ENCODE measurements at regions not wholly inside any gene's neighbourhood (a gene's known extent, or its start where the extent isn't known, plus 50 kb on each side); places are given as distances from the start of the nearest gene placed in this dataset.

DNA sequence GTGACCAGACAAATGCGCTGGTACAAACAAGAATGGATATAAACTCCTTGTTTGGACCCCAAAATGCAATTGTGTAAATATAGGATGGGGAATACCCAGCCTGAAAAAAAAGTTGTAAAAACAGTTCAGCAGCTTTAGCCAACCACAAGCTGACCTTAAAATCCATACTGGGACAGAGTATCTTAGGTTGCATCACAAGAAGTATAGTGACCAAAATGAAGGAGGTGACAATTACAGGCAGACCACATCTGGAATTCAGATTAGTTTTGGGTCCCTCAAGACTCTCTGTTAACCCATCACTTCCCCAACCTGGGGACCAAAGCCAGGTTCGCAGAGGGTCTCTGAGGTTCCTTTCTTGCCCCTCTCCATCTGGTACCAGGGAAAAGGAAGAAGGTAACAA lies 115.9 kb upstream of the PRR20G start:
- DNase-seq (ENCODE audit: low spot score): no peak
- no peak overlapping the region for H3K4me3 Mint-ChIP-seq (ENCODE audit: low read depth)
- no peaks in the 10 kb centered on the region for H3K9me3 Mint-ChIP-seq
- peaks cover 2% of the 10 kb centered on the region for H3K27me3 Mint-ChIP-seq (ENCODE audit: low read depth)
- no peaks in the 10 kb centered on the region for H3K36me3 Mint-ChIP-seq (ENCODE audit: low read depth)
- no peak overlapping the region for H3K27ac Mint-ChIP-seq
- H3K4me1 Mint-ChIP-seq (ENCODE audit: low read depth): no peaks in the 10 kb centered on the region
- intact Hi-C loops (cut with micrococcal nuclease): no loop called here

DNA sequence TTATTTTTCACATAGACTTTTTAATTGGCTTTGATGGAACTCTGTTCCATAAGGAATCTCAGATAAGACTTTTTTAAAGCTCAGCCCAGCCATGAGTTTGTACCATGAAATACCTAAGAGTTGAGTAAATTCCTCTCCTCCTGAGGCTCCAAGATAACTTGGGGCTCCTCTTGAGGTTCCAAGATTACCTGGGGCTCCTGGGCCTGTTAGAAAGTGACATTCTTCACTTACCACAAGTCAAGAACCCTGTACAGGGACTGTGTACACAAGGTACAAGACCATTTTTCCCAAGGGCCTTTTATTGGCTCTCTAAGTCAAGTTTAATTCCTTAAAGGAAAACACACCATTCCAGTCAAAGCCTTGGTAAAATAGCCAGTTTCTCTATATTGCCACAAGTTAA lies 111.3 kb upstream of the PRR20G start:
- intact Hi-C loops (cut with micrococcal nuclease): no loop called here

DNA sequence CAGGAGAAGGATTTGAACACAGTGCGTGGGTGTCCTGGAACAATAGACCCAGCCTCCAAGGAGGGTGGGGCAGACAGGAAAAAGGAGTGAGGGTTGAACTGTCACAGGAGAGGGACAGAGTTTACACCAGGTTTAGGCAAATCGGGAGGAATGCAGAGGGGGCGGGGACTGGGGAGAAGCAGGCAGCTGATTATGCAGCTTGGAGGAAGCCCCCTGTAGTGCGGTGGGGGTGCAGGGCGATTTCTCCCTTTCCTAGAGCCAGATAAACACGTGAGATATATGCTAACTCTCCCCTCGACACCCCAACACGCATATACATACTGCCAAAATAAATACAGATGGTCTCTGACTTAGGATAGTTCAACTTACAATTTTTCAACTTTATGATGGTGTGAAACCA lies 108.6 kb upstream of the PRR20G start:
- H3K9me3 Mint-ChIP-seq: no peaks in the 10 kb centered on the region
- intact Hi-C loops (cut with micrococcal nuclease): no loop called here
- DNase-seq (ENCODE audit: low spot score): no peak
- H3K27ac Mint-ChIP-seq: no peak overlapping the region
- no peaks in the 10 kb centered on the region for H3K4me1 Mint-ChIP-seq (ENCODE audit: low read depth)
- no peaks in the 10 kb centered on the region for H3K36me3 Mint-ChIP-seq (ENCODE audit: low read depth)
- H3K27me3 Mint-ChIP-seq (ENCODE audit: low read depth): peaks cover 6% of the 10 kb centered on the region
- H3K4me3 Mint-ChIP-seq (ENCODE audit: low read depth): no peak overlapping the region

More for the DNA sequence above, 111.3 kb upstream of the PRR20G start:
- peaks cover 6% of the 10 kb centered on the region for H3K27me3 Mint-ChIP-seq (ENCODE audit: low read depth)
- H3K4me1 Mint-ChIP-seq (ENCODE audit: low read depth): no peaks in the 10 kb centered on the region
- H3K9me3 Mint-ChIP-seq: no peaks in the 10 kb centered on the region
- DNase-seq (ENCODE audit: low spot score): no peak
- H3K27ac Mint-ChIP-seq: no peak overlapping the region
- H3K36me3 Mint-ChIP-seq (ENCODE audit: low read depth): no peaks in the 10 kb centered on the region
- no peak overlapping the region for H3K4me3 Mint-ChIP-seq (ENCODE audit: low read depth)

DNA sequence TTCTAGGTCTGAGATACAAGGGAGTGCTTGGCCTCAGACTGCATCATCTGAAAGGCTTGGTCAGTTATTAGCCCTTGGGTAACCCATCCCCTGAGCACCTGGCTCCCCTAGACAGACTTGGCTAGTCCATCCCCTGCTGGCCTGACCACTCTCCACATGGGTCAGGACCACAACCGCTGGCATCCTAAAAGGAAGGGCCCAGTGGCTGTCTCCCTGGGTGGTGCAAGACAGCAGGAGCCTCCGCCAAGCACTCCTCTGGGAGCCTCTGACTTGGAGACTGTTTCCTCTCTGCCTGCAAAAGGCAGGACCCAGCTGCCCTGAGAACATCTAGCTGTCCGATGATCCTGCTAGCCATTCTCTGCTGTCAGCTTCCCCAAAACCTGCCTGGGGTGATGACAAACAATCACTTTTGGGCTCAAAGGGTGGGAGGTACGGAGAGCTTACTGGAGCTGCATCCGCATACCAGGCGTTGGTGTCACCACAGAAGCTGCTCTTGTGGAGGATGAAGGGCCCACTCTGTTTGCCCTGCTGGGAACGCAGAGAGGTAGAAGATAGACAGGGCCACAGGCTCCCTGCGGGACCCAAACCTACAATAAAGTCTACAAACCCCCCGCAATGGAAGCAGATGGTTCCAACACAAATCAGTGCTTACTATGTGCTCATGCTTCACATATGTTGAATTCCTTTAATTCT lies 108.0 kb upstream of the PRR20G start:
- DNase-seq (ENCODE audit: low spot score): no peak
- no peaks in the 10 kb centered on the region for H3K4me1 Mint-ChIP-seq (ENCODE audit: low read depth)
- peaks cover 5% of the 10 kb centered on the region for H3K27me3 Mint-ChIP-seq (ENCODE audit: low read depth)
- H3K27ac Mint-ChIP-seq: no peak overlapping the region
- H3K4me3 Mint-ChIP-seq (ENCODE audit: low read depth): no peak overlapping the region
- H3K9me3 Mint-ChIP-seq: no peaks in the 10 kb centered on the region
- no peaks in the 10 kb centered on the region for H3K36me3 Mint-ChIP-seq (ENCODE audit: low read depth)
- intact Hi-C loops (cut with micrococcal nuclease): no loop called here

DNA sequence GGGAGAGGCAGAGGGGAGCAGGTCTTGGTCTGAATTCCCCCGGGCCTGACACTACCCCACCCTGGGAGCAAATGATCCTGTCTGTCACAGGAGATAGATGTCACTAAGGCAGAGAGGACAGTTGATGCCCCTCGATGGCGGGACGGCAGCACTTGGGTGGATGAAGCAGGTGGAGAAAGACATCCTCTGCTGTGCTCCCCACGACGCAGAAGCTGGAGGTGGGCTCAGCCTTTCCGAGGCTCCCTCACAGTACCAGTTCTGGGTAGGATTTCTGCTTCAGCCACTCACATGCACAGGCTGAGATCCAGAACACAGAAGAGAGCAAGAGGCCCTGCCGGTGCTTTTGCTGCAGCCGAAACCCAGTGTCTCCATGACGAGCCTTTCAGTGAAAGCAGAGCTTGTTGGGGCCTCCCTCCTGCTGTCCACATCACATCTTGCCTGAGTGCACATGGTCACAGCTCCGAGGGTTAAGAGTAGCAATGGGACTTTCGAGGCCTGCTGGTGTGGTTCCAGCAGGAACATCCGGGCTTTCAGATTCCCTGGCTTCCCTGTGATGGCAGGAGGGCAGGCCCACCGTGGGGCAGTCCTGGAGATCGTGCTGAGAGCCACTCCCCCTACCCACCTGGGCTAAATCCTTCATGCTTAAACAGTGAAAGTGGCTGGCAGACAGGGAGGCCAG lies 107.3 kb upstream of the PRR20G start:
- H3K4me1 Mint-ChIP-seq (ENCODE audit: low read depth): no peaks in the 10 kb centered on the region
- H3K9me3 Mint-ChIP-seq: no peaks in the 10 kb centered on the region
- no peak for DNase-seq (ENCODE audit: low spot score)
- intact Hi-C loops (cut with micrococcal nuclease): no loop called here
- no peak overlapping the region for H3K27ac Mint-ChIP-seq
- H3K36me3 Mint-ChIP-seq (ENCODE audit: low read depth): no peaks in the 10 kb centered on the region
- H3K27me3 Mint-ChIP-seq (ENCODE audit: low read depth): peaks cover 5% of the 10 kb centered on the region
- no peak overlapping the region for H3K4me3 Mint-ChIP-seq (ENCODE audit: low read depth)

DNA sequence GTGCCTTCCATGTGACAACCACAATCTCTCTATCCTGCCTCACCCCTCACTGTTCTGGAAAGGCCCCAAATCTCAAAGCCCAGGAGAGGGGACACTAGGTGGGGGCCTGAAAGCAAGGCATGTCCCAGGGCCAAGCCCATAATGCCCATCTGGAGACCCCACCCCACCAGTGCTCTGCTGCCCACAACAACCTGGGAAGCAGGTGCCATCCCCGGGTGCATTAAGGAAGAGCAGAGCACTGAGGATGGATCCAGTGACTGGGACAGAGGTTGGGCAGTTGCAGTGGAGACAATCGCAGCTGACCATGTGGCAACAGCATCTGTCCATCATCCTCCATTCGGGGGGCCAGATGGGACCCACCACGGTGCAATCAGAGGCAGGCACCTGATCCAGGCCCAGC lies 106.2 kb upstream of the PRR20G start:
- no peaks in the 10 kb centered on the region for H3K36me3 Mint-ChIP-seq (ENCODE audit: low read depth)
- peaks cover 5% of the 10 kb centered on the region for H3K27me3 Mint-ChIP-seq (ENCODE audit: low read depth)
- no peak overlapping the region for H3K4me3 Mint-ChIP-seq (ENCODE audit: low read depth)
- H3K4me1 Mint-ChIP-seq (ENCODE audit: low read depth): no peaks in the 10 kb centered on the region
- H3K27ac Mint-ChIP-seq: no peak overlapping the region
- intact Hi-C loops (cut with micrococcal nuclease): no loop called here
- H3K9me3 Mint-ChIP-seq: no peaks in the 10 kb centered on the region
- no peak for DNase-seq (ENCODE audit: low spot score)

DNA sequence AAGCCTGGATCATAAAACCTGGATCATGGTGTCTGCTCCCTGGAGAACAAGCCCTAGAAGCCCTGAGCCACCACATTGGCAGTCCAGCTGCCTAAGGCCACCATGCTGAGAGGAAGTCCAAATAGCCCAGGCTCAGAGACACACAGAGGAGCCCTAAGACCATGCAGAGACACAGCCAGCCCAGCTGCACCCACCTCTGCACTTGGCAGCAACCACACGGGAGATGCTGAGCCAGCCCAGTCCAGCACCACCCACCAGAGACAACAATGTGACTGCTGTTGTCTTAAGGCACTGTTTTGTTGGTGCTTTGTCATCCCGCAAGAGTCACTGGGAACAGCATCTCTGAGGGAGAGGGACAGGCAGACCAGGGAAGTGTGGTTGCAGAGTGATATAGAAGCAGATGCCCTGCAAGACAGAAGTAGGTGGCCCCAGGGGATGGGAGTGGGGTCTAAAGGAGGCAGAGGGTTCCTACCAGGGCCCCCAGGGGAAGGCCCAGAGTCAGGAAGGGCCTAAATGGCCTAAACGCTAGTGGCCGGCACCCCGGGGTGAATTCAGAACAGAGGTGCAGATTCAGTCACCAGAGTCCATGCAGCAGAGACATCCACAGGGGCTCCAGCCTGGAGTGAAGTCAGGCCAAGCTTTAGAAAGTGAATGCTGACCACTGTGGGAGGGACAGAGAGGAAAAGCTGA lies 105.4 kb upstream of the PRR20G start:
- Mint-ChIP-seq H3K36me3 (ENCODE audit: low read depth) (no peaks in the 10 kb centered on the region), H3K27me3 (ENCODE audit: low read depth) (peaks cover 3% of the 10 kb centered on the region), H3K4me1 (ENCODE audit: low read depth) (no peaks in the 10 kb centered on the region), H3K9me3 (no peaks in the 10 kb centered on the region), H3K4me3 (ENCODE audit: low read depth) (no peak overlapping the region), H3K27ac (no peak overlapping the region)
- no peak for DNase-seq (ENCODE audit: low spot score)
- intact Hi-C loops (cut with micrococcal nuclease): no loop called here

DNA sequence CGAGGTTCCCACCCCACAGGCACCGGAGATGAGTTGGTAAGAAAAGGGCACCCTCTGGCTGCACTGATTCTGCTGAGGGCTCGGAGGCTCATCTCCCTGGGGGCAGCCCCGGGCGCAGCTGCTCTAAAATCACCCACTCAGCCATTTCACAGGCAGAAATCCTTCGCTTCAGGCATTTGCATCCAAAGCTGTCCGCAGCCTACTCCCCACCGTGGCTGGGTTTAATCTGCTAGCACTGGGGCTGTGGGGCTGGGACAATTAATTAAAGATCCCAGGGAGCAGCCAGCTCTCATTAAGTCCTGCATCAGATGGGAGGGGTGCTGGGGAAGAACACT lies 104.3 kb upstream of the PRR20G start:
- intact Hi-C loops (cut with micrococcal nuclease): no loop called here
- H3K27me3 Mint-ChIP-seq (ENCODE audit: low read depth): peaks cover 3% of the 10 kb centered on the region
- H3K4me3 Mint-ChIP-seq (ENCODE audit: low read depth): no peak overlapping the region
- H3K36me3 Mint-ChIP-seq (ENCODE audit: low read depth): no peaks in the 10 kb centered on the region
- DNase-seq (ENCODE audit: low spot score): no peak
- no peaks in the 10 kb centered on the region for H3K4me1 Mint-ChIP-seq (ENCODE audit: low read depth)
- no peaks in the 10 kb centered on the region for H3K9me3 Mint-ChIP-seq
- H3K27ac Mint-ChIP-seq: no peak overlapping the region

DNA sequence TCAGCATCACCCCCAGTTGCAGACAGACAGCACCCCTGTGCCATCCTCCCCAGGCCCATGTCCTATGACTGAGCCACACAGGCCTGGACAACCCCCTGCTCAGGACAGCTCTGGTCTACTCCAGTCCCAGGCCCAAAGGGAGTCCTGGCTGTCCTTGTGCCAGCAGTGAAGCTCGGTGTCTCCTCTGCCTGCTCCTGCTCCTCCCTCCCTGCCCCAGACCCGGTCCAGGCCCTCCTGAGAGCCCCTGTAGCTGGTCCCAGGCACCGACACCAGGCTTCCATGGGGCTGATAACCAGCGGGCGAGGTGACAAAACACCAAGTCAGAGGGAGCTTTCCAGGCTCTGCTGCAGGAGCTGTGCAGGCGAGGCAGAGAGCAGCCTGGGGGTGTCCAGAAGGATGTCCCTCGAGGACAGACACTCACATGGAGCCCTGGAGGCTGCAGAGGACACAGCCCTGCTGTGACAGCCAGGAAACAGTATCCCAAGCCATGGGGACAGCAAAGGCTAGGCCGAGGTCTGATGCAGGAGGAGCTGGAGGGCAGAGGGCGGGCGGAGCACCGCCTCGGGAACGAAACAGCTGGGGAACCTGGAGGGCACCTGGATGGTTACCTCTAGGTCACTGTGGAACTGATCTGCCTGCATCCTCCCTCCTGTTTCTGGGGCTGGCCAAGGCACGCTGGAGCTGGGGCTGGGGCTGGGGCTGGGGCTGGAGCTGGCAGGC lies 103.8 kb upstream of the PRR20G start:
- intact Hi-C loops (cut with micrococcal nuclease): no loop called here
- Mint-ChIP-seq H3K4me1 (ENCODE audit: low read depth) (no peaks in the 10 kb centered on the region), H3K4me3 (ENCODE audit: low read depth) (no peak overlapping the region), H3K36me3 (ENCODE audit: low read depth) (no peaks in the 10 kb centered on the region), H3K27me3 (ENCODE audit: low read depth) (peaks cover 3% of the 10 kb centered on the region), H3K9me3 (no peaks in the 10 kb centered on the region), H3K27ac (no peak overlapping the region)
- DNase-seq (ENCODE audit: low spot score): no peak

DNA sequence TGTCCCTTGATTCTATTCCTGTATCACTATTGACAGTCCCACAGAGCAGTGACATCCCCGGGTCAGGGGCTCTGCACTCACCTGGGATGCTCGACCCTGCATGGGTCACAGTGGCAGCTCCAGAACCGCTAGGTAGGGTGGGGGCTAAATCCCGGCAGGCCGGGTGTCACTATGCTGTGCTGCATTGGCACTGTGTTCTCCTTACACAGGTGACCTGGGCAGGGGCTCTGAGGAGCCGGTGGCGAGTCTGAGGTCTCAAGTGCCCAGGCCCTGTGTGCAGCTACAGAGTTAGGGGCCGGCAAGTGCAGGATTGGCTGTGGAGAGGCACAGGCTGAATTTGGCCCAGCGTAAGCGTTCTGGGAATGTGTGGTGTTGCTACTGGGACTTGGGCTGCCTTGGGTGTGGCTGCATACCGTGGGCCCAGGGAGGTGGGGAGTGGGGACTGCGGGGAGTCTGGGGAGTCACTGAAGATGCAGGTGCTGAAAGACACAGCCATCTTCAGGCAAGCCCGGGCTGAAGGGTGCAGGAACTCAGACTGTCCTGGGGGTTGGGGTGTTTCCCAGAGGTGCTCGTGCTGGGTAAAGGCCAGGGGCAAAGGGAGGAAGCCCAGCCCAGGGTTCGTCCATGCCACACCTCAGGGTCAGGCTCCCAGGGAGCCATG lies 102.6 kb upstream of the PRR20G start:
- H3K9me3 Mint-ChIP-seq: no peaks in the 10 kb centered on the region
- no peak overlapping the region for H3K27ac Mint-ChIP-seq
- H3K4me3 Mint-ChIP-seq (ENCODE audit: low read depth): no peak overlapping the region
- no peaks in the 10 kb centered on the region for H3K4me1 Mint-ChIP-seq (ENCODE audit: low read depth)
- H3K27me3 Mint-ChIP-seq (ENCODE audit: low read depth): no peaks in the 10 kb centered on the region
- intact Hi-C loops (cut with micrococcal nuclease): no loop called here
- H3K36me3 Mint-ChIP-seq (ENCODE audit: low read depth): no peaks in the 10 kb centered on the region
- no peak for DNase-seq (ENCODE audit: low spot score)

DNA sequence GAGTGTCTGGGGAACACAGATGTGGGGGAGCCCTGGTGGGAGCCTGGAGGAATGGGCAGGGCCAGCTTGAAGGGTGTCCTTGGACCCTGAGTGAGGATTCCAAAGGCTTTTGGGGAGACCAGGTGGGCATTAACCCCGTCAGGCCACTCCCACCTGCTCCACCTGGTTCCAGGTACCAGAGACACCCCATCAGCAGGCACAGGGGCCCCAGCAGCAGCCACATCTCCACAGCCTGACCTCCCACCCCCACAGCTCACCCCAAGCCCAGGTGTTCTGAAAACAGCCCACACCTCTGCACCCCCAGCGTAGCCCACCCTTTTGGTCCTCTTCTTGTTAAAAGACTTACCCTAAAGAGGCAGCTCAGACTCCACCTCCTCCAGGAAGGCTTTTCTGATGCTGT lies 102.1 kb upstream of the PRR20G start:
- Mint-ChIP-seq H3K4me1 (ENCODE audit: low read depth) (no peaks in the 10 kb centered on the region), H3K36me3 (ENCODE audit: low read depth) (no peaks in the 10 kb centered on the region), H3K9me3 (no peaks in the 10 kb centered on the region), H3K4me3 (ENCODE audit: low read depth) (no peak overlapping the region), H3K27ac (no peak overlapping the region), H3K27me3 (ENCODE audit: low read depth) (no peaks in the 10 kb centered on the region)
- intact Hi-C loops (cut with micrococcal nuclease): no loop called here
- no peak for DNase-seq (ENCODE audit: low spot score)

DNA sequence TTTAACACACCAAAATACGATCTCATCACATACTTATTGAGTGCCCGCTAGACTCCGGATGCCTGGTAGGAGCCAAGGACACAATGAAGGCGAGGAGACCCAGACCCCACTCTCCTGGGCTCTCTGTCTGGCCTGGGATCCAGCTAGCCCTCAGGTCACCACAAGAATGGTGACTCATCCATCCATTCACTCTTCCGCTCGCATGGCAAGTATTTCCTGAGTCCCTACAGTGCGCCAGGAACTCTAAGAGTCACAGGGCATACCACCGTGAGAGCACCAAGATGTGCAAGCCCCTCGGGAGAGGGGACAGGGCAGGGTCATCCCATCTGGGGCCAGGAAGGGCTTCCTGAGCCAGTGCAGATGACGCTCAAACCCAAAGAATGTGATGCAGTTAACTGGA lies 101.6 kb upstream of the PRR20G start:
- Mint-ChIP-seq H3K9me3 (no peaks in the 10 kb centered on the region), H3K27ac (no peak overlapping the region), H3K36me3 (ENCODE audit: low read depth) (no peaks in the 10 kb centered on the region), H3K4me1 (ENCODE audit: low read depth) (no peaks in the 10 kb centered on the region), H3K27me3 (ENCODE audit: low read depth) (no peaks in the 10 kb centered on the region), H3K4me3 (ENCODE audit: low read depth) (no peak overlapping the region)
- intact Hi-C loops (cut with micrococcal nuclease): no loop called here
- DNase-seq (ENCODE audit: low spot score): no peak

Measured in activated T-helper 2 cell treated with anti-CD3 and anti-CD28 coated beads, Interferon-gamma antibody, Interleukin-2, Interleukin-4, amounts not matched to agents 10 μg/mL and 5 μg/mL and 100 μg/mL, durations not matched to agents 14 hours and 24 hours and 36 hours (primary cell).